ES-I3 (cell line): ENCODE measurements at regions not wholly inside any gene's neighbourhood (a gene's known extent, or its start where the extent isn't known, plus 50 kb on each side); places are given as distances from the start of the nearest gene placed in this dataset.

Experiments used
- H3K36me3 ChIP-seq: 2 replicates; pipeline ENCODE4 v1.6.1; 2013; ENCODE audit warnings: mild to moderate bottlenecking, low read length, control low read depth, moderate library complexity; ENCODE audit not compliant: insufficient read depth
- H3K4me1 ChIP-seq: 2 replicates; pipeline ENCODE4 v1.6.1; 2013; ENCODE audit warnings: mild to moderate bottlenecking, control low read depth, low read length; ENCODE audit not compliant: insufficient read depth
- H3K9ac ChIP-seq: 2 replicates; pipeline ENCODE4 v1.6.1; 2013; ENCODE audit warnings: low read depth, mild to moderate bottlenecking, low read length, moderate library complexity
- H3K9me3 ChIP-seq: 2 replicates; pipeline ENCODE4 v1.6.1; 2013; ENCODE audit warnings: mild to moderate bottlenecking, low read length, moderate library complexity; ENCODE audit not compliant: control insufficient read depth, insufficient read depth

GRCh38 chr15:35925275-35926006 lies 379.5 kb upstream of the DPH6 start:
- H3K9me3 ChIP-seq: no peaks in the 10 kb centered on the region
- H3K36me3 ChIP-seq: no peaks in the 10 kb centered on the region
- H3K4me1 ChIP-seq: no peaks in the 10 kb centered on the region
- no peak overlapping the region for H3K9ac ChIP-seq

GRCh38 chr15:35926007-35926380 lies 380.0 kb upstream of the DPH6 start:
- Histone ChIP-seq H3K9ac (no peak overlapping the region), H3K36me3 (no peaks in the 10 kb centered on the region)

DNA sequence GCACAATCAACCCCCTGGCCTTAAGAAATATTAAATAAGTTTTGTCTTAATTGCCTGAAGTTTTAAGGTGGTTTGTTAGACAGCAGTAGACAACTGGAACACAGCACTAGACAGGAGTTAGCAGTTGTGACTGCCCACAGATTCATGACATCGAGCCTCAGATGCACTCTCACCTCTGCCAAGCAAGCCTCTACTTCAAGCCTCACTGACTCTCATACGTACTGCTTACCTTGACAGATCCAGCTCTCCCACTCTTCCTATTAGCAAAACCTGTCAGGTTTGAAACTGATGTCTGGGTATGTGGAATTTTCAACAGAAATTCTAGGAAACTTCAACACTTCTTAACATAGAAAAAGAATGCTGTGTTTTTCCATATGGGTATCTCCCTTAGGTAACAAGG lies 382.9 kb upstream of the DPH6 start:
- Histone ChIP-seq H3K36me3 (no peaks in the 10 kb centered on the region), H3K9me3 (no peaks in the 10 kb centered on the region), H3K9ac (no peak overlapping the region), H3K4me1 (no peaks in the 10 kb centered on the region)

More at GRCh38 chr15:35926007-35926380, 380.0 kb upstream of the DPH6 start:
- no peaks in the 10 kb centered on the region for H3K9me3 ChIP-seq
- H3K4me1 ChIP-seq: no peaks in the 10 kb centered on the region

DNA sequence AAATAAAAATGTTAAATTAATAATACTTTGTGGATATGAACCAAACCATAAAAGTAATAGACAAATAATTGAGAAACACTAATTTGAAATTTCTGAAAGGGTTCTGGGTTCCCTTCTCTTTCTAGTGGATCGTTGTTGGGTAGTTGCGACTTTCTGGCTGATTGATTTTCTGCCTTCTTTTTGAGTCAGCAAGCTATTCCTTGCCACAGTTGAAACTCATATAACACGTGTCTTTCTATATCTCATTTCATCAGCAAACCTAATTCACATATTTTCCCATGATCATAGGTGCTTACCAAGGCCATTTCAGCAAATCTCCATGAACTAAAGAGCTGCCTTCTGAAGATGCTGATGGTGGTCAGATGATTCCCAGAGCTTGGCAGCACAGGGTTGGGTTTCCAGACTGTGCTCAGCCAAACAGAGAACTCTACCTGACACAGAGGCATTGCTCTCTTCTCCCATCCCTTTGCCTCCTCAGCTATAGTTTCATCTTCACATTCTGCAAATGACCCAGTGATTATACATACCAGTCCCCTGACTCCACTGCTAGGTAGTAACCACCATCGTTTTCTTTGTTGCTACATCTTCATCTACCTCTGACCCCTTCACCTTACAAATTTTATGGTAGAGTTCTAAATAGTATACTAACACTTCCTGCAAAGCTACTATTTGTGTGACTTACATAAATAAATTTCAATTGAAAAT lies 383.9 kb upstream of the DPH6 start:
- H3K9me3 ChIP-seq: no peaks in the 10 kb centered on the region
- H3K4me1 ChIP-seq: no peaks in the 10 kb centered on the region
- H3K9ac ChIP-seq: no peak overlapping the region
- H3K36me3 ChIP-seq: no peaks in the 10 kb centered on the region

DNA sequence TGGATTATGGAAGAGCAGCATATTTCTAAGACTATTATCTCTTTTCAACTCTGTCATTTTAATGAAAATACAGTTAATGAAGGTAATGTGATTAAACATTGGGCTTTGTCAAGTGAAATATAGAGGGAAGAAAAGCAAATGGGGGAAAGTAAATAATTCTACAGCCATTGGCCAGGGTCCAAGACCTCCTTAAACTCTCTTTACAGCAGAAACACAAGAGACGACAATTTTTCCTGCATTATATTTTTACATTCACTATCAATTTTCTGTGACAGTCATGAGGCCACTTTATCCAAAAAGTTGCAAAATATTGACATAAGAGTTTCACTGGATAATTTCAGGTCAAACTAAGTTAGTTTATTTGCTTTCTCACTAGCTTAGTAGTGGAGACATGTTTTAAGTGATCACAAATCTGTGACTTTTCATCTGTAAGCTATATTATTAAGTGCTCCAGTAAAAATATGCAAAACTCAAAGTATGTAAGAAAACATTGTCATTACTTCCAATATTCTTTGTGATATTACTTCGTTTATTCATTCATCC lies 385.9 kb upstream of the DPH6 start:
- no peaks in the 10 kb centered on the region for H3K4me1 ChIP-seq
- no peak overlapping the region for H3K9ac ChIP-seq
- no peaks in the 10 kb centered on the region for H3K9me3 ChIP-seq
- no peaks in the 10 kb centered on the region for H3K36me3 ChIP-seq

DNA sequence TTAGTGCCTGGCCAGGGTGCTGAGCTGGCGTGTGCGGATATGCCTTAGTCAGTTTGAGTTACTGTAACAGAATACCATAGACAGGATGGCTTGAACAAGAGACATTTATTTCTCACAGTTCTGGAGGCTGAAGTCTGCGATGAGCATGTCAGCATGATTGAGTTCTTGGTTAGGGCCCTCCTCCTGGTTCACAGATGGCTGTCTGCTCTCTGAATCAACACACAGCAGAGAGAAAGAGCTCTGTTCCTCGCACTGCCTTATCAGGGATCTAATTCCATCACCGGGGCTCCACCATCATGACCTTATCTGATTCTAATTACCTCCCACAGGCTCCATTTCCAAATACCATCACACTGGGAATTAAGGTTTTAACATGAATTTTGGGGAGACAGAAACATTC lies 386.6 kb upstream of the DPH6 start:
- H3K9me3 ChIP-seq: no peaks in the 10 kb centered on the region
- no peak overlapping the region for H3K9ac ChIP-seq
- no peaks in the 10 kb centered on the region for H3K4me1 ChIP-seq
- no peaks in the 10 kb centered on the region for H3K36me3 ChIP-seq

GRCh38 chr15:35933531-35933930 lies 387.6 kb upstream of the DPH6 start:
- no peak overlapping the region for H3K9ac ChIP-seq
- H3K9me3 ChIP-seq: no peaks in the 10 kb centered on the region
- H3K36me3 ChIP-seq: no peaks in the 10 kb centered on the region
- no peaks in the 10 kb centered on the region for H3K4me1 ChIP-seq

DNA sequence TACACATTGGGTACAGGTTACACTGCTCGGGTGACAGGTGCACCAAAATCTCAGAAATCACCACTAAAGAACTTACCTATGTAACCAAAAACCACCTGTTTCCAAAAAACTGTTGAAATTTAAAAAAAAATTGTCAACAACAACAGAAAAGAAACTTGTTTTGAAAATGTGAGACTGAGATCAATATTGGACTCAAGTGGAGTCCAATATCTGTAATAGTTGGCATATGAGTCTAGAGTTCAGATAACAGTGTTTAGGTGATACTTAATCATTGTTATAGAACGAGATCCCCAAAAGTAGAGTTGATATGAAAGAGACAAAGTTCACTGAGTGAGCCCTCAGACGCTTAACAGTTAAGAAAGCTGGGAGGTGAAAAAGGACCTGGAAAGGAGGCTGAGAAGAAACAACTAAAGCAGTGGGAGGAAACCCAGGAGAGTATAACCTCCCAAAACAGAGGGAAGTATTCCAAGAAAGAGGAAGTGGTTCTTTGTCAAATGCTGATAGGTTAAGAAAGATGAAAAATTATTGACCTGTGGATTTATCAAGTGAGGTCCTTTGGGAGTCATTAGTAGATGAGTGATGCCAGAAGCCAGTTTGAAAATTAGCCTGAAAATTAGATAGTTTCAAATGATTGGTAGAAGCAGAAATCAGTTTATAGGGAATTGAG lies 388.6 kb upstream of the DPH6 start:
- Histone ChIP-seq H3K36me3 (no peaks in the 10 kb centered on the region), H3K9me3 (no peaks in the 10 kb centered on the region), H3K9ac (no peak overlapping the region), H3K4me1 (no peaks in the 10 kb centered on the region)

- Histone ChIP-seq H3K9me3 (no peaks in the 10 kb centered on the region), H3K36me3 (no peaks in the 10 kb centered on the region), H3K9ac (no peak overlapping the region)
Observed at GRCh38 chr15:35936284-35936683, 390.3 kb upstream of the DPH6 start.

GRCh38 chr15:35937380-35937779 lies 391.4 kb upstream of the DPH6 start:
- no peaks in the 10 kb centered on the region for H3K36me3 ChIP-seq
- H3K9me3 ChIP-seq: no peaks in the 10 kb centered on the region
- no peaks in the 10 kb centered on the region for H3K4me1 ChIP-seq
- no peak overlapping the region for H3K9ac ChIP-seq

More at GRCh38 chr15:35936284-35936683, 390.3 kb upstream of the DPH6 start:
- H3K4me1 ChIP-seq: no peaks in the 10 kb centered on the region

DNA sequence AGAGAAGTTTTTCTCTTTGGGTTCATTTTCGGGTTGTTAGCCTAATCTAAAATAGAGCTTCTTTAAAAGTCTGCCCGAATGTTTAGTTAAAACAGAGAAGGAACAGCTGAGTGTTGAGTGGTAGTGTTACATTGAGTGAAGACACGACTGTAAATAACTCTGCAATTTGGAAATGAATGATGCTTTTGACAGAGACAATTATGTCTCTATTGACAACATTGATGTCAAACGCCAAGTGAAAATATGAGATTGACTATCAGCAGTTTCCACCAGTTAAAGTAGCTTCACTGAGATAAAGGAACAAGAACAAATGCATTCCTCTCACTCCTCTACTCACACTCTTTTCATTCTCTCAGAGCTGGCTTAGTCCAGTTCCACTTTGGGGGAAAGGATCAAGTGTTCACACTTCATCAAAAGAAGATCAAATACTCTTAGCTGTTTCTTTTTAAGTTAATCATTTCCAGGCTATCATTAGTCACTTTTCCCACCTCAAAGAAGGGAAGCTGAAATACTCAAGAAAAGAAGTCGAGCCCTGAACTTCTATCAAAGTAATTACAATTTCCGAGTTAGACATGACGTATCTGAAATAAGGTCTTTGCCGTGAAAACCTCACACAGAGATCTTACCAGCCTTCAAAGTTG lies 399.1 kb upstream of the DPH6 start:
- Histone ChIP-seq H3K9me3 (no peaks in the 10 kb centered on the region), H3K4me1 (0 out of 2 replicates have a peak, but pooled peaks cover 4% of the 10 kb centered on the region), H3K36me3 (no peaks in the 10 kb centered on the region), H3K9ac (no peak overlapping the region)

- Histone ChIP-seq H3K4me1 (no peaks in the 10 kb centered on the region), H3K9ac (no peak overlapping the region), H3K36me3 (no peaks in the 10 kb centered on the region), H3K9me3 (no peaks in the 10 kb centered on the region)
Observed at GRCh38 chr15:35953424-35953823, 407.5 kb upstream of the DPH6 start.

DNA sequence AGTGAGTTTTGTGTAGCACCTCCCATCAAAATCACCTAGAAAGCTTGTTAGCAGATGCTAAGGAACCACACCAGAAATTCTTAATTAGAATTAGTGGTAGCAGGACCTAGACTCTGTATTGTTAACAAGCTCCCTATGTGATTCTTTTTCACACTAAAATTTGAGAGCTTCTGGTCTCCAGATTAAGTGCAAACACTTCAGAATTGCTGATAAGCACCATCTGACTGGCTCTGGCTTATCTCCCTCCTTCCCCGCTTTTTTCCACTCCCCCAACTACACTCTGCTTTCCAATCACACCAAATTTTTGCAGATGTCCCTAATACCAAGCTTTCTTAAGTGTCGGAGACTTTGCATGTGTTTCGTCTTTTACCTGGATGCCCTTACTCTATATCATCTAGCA lies 410.1 kb upstream of the DPH6 start:
- no peaks in the 10 kb centered on the region for H3K9me3 ChIP-seq
- H3K4me1 ChIP-seq: no peaks in the 10 kb centered on the region

GRCh38 chr15:35958021-35958420 lies 412.1 kb upstream of the DPH6 start:
- Histone ChIP-seq H3K9me3 (no peaks in the 10 kb centered on the region), H3K4me1 (no peaks in the 10 kb centered on the region), H3K36me3 (no peaks in the 10 kb centered on the region), H3K9ac (no peak overlapping the region)

More for the DNA sequence above, 410.1 kb upstream of the DPH6 start:
- Histone ChIP-seq H3K9ac (no peak overlapping the region), H3K36me3 (no peaks in the 10 kb centered on the region)
